GM21723 (cell line): ENCODE measurements at regions not wholly inside any gene's neighbourhood (a gene's known extent, or its start where the extent isn't known, plus 50 kb on each side); places are given as distances from the start of the nearest gene placed in this dataset.
"Not testable (repeated sequence)": the region's sequence is repeated elsewhere in the genome, so short reads cannot be mapped to it uniquely, and the experiment has no call there.

Source experiments
- ATAC-seq: cut with Tn5 transposase; IDR thresholded peaks from one replicate; pipeline ENCODE4 v1.9.1; 2021; ENCODE audit warnings: mild to moderate bottlenecking, moderate library complexity; ENCODE audit not compliant: unreplicated experiment

DNA sequence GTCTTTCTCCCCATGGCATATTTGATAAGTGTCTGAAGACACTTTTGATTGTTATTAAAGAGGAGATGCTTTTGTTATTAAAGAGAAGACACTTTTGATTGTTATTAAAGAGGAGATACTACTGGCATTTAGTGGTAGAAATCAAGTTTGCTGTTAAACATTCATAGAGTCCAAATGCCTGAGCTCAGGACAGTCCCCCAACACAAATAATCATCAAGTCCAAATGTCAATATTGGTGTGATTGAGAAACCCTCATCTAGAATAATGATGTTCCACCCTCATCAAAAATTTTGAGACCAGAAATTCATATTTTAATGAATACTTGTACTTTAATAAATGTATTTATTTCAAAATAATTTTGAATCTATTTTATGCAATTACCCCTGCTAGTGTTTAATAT, 1412.9 kb upstream of the PCDH7 start:
- ATAC-seq, result no peak

GRCh38 chr4:29307755-29308154, 1412.4 kb upstream of the PCDH7 start:
- no peak for ATAC-seq

- no peak for ATAC-seq
Measured at GRCh38 chr4:29309050-29309449, 1411.1 kb upstream of the PCDH7 start.

DNA sequence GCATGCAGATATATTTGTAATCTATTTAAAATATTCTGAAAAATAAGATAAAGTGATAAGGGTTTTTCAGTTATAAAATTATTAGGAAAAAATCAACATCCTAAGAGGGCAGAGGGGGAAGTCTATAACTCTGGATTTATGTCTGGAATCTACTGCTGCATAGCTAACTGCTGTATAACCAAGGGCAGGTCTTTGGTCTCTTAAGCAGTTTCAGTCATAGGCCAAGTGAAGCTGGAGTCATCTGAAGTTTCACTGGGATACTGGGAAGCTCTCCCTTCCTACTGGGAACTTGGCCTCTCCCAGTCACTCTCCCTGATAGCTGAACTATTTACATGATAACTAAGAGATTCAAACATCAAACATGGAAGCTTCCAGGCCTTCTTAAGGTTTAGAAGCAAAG, 1409.9 kb upstream of the PCDH7 start:
- no peak for ATAC-seq

- ATAC-seq, result no peak
Measured at GRCh38 chr4:29311247-29311646, 1408.9 kb upstream of the PCDH7 start.

GRCh38 chr4:29319663-29320340, 1400.4 kb upstream of the PCDH7 start:
- ATAC-seq, result no peak

DNA sequence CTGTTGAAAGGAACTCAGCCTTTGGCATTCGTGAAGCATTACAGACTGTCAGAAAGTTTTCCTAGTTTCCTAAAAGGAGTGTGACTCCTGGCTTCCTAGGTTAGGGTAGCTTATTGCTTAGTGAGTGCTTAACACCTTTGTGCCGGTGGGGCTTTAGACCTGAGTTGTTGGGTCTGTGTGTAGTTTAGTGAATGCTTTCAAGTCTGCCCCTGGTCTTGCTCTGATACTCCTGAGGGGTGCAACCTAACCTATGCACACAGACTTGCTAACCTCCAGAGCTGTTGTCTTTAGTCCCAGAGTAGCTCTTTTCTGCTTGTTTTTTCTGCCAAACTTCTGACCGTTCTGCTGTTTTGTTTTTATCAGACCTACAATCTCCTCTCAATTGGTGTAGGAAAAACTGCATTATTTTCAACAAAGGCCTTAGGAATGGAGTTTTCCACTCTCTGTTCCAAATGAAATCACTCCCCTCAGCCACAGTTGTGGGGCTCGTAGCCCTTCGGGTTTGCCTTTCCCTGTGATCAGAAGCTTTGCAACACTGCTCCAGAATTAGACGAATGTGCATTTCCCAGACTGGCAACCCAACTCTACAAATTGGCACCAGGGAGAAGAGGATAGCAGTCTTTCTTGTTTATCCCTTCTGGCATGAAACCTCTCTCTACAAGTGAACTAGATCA, 1399.1 kb upstream of the PCDH7 start:
- ATAC-seq, result no peak

GRCh38 chr4:29326004-29326403, 1394.2 kb upstream of the PCDH7 start:
- no peak for ATAC-seq

DNA sequence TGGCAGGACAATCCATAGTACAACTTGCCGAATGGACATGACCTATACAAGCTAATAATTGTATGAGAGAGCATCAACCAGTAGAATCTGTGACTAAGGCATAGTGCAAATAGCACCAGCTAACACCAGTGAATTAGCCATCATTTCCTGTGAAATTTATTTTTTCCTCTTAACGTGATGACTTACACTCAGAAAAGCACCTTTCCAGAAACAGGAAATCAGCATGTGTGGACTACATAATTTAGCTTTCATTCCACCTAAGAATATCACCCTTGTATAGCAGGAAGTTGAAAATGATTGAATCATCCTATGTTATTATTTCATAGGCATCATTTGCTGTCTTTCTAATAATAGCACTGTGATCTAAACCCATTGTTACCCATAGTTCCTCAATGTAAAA, 1393.4 kb upstream of the PCDH7 start:
- no peak for ATAC-seq

DNA sequence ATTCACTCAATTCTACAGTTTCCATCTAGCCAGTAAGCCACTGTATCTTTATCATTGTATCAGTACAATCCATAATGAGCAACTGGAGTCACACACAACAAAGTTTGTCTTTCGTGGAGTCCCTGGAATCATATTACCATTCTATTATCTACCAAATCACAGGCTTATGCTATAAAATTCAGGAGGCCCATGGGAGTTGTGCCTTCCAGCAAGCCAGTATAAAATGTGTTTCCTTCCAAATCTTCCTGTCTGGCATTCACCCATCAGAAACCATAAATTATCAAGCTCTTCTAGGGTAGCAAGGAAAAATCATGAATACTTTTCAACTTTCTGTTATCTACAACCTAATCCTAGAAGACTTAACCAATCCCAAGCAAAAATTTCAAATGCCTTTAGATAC, 1383.3 kb upstream of the PCDH7 start:
- no peak for ATAC-seq

DNA sequence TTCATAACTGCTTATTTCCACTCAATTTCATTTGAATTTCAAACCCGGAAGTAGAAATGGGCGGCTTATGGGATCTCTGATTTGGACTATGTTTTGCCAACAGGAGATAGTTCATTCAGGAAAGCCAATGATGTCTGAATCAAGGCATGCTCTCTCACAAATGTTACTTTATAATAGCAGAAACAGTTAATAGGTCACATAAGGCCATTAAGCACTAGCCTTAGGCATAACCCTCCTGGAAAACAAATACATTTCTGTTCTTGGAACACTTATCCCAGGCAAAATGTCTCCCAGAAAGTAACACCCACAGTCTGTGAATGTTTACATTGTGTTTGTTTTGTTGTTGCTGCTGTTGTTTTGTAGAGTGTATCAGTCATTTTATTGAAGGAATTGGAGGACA, 1347.2 kb upstream of the PCDH7 start:
- ATAC-seq, result no peak

GRCh38 chr4:29375716-29376115, 1344.5 kb upstream of the PCDH7 start:
- no peak for ATAC-seq

DNA sequence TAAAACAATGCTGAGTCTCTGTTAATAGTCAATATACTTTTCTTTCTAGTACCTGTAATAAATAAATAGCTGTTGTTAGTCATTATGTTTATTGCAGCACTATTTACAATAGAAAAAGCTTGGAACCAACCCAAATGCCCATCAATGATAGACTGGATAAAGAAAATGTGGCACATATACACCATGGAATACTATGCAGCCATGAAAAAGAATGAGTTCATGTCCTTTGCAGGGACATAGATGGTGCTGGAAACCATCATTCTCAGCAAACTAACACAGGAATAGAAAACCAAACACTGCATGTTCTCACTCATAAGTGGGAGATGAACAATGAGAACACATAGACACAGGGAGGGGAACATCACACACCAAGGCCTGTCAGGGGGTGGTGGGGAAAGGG, 1341.9 kb upstream of the PCDH7 start:
- not testable (repeated sequence) for ATAC-seq

GRCh38 chr4:29390921-29391320, 1329.2 kb upstream of the PCDH7 start:
- ATAC-seq, result no peak

GRCh38 chr4:29405116-29405515, 1315.1 kb upstream of the PCDH7 start:
- no peak for ATAC-seq

DNA sequence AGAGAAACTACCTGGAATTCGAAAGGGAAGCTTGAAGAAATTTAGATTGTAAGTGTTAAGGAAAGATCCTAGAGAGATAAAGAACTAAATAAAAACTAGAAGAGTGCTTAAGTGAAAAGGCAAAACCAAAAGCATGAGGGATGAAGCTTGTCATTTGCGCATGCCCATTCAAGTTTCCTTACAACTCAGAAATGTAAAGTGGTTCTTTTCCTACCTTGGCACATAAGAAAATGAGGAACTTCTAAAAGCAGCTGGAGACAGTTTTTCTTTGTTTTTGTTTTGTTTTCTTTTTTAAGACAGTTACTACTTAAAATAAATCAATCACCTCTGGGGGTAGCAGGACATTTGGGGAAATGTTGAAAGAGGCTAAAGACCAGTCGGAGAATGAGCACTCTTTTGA, 1304.4 kb upstream of the PCDH7 start:
- no peak for ATAC-seq

GRCh38 chr4:29423836-29424721, 1296.1 kb upstream of the PCDH7 start:
- no peak for ATAC-seq

DNA sequence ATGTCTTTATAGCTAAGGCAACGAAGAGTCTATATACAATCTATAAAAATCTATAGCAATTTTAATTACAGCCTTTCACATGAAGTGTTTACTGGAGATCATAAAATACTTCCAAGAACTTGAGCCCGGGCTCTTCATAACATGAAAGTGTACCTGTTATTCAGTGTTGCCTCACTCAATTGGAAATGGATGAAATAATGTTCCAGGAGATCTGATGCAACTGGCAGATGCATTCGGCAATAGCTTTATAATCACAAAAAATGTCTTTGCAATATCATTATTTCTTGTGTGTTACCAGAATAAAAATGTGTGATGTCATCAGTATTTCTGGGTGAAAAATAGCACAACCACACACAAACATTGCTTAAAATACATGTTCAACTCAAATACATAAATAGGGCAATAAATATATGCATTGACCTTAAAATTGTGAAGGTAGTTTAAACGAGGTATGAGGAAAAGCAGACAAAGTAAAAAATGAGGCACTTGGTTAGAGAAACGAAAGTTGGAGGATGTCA, 1266.8 kb upstream of the PCDH7 start:
- no peak for ATAC-seq

GRCh38 chr4:29459926-29460325, 1260.2 kb upstream of the PCDH7 start:
- no peak for ATAC-seq

GRCh38 chr4:29467044-29467717, 1253.0 kb upstream of the PCDH7 start:
- no peak for ATAC-seq
